HL-60 (cell line): ENCODE measurements at regions not wholly inside any gene's neighbourhood (a gene's known extent, or its start where the extent isn't known, plus 50 kb on each side); places are given as distances from the start of the nearest gene placed in this dataset.

Source experiments
- POLR2AphosphoS5 ChIP-seq: IDR thresholded peaks from 2 replicates; pipeline ENCODE4 v1.6.1; 2012; ENCODE audit warnings: low read depth
- REST ChIP-seq: IDR thresholded peaks from 2 replicates; pipeline ENCODE4 v1.6.1; 2012; ENCODE audit warnings: low read depth; ENCODE audit not compliant: insufficient replicate concordance
- TF ChIP-seq, protein P1 (sequence below): IDR thresholded peaks from one replicate; pipeline ENCODE4 v1.5.1; 2011; ENCODE audit warnings: low read length, control low read depth, inconsistent platforms; ENCODE audit not compliant: insufficient read depth

DNA sequence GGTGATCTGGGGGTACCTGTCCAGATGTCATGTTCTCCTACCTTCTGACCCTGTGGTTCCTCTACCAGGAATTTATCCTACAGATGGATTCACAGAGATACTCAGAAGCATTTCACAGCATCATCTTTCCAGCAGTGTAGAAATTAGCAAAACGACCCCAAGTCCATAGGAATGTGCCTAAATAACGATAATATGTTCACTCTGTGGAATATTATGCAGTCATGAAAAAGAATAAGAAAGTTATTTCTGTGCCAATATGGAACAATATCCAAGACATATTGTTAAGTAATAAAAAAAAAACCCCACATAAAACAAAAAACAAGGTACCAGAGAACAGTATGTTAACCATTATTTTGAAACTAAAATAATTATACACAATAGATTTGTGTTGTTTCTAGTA, 123.8 kb upstream of the SDK1 start:
- TF ChIP-seq POLR2AphosphoS5 (no peak), REST (no peak)
- TF ChIP-seq, protein P1, sequence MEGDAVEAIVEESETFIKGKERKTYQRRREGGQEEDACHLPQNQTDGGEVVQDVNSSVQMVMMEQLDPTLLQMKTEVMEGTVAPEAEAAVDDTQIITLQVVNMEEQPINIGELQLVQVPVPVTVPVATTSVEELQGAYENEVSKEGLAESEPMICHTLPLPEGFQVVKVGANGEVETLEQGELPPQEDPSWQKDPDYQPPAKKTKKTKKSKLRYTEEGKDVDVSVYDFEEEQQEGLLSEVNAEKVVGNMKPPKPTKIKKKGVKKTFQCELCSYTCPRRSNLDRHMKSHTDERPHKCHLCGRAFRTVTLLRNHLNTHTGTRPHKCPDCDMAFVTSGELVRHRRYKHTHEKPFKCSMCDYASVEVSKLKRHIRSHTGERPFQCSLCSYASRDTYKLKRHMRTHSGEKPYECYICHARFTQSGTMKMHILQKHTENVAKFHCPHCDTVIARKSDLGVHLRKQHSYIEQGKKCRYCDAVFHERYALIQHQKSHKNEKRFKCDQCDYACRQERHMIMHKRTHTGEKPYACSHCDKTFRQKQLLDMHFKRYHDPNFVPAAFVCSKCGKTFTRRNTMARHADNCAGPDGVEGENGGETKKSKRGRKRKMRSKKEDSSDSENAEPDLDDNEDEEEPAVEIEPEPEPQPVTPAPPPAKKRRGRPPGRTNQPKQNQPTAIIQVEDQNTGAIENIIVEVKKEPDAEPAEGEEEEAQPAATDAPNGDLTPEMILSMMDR = no peak
